ENCODE measurements at regions not wholly inside any gene's neighbourhood (a gene's known extent, or its start where the extent isn't known, plus 50 kb on each side); places are given as distances from the start of the nearest gene placed in this dataset.

- TF ChIP-seq CTCF (IDR thresholded peaks at IDR 0.05) (no peak), POLR2AphosphoS5 (IDR thresholded peaks at IDR 0.05) (no peak), POLR2A (IDR thresholded peaks at IDR 0.05) (no peak)
These were observed 636.4 kb upstream of the DPPA4 start for GRCh38 chr3:109973733-109974132.

Measured in prostate gland (tissue), 2 donors.